ENCODE measurements at regions not wholly inside any gene's neighbourhood (a gene's known extent, or its start where the extent isn't known, plus 50 kb on each side); places are given as distances from the start of the nearest gene placed in this dataset.

DNA sequence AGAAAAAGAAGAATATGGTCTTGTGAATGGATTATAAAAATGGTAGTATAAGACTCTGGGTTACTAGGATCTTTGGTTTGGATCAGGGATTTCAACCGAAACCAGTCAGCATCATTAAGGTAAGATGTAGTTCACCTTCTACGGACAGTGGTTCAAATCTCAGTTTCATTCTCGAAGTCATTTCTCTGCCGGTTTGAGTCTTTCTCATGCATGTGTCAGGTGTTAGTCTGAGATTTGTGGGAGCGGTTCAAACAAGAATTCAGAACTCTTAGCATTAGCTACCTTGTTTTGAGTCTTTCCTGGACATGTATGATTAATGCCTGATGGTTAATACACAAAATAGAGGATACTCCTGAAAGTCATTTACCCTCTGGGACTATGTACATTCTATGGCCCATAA is 735.9 kb upstream of the NUDT12 start:
- TF ChIP-seq, protein P1, sequence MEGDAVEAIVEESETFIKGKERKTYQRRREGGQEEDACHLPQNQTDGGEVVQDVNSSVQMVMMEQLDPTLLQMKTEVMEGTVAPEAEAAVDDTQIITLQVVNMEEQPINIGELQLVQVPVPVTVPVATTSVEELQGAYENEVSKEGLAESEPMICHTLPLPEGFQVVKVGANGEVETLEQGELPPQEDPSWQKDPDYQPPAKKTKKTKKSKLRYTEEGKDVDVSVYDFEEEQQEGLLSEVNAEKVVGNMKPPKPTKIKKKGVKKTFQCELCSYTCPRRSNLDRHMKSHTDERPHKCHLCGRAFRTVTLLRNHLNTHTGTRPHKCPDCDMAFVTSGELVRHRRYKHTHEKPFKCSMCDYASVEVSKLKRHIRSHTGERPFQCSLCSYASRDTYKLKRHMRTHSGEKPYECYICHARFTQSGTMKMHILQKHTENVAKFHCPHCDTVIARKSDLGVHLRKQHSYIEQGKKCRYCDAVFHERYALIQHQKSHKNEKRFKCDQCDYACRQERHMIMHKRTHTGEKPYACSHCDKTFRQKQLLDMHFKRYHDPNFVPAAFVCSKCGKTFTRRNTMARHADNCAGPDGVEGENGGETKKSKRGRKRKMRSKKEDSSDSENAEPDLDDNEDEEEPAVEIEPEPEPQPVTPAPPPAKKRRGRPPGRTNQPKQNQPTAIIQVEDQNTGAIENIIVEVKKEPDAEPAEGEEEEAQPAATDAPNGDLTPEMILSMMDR (IDR thresholded peaks at IDR 0.05): no peak
- TF ChIP-seq EZH2 (IDR thresholded peaks at IDR 0.05; ENCODE audit: borderline replicate concordance, insufficient read depth, low read depth, low read length, poor library complexity, severe bottlenecking): no peak
